ENCODE measurements at regions not wholly inside any gene's neighbourhood (a gene's known extent, or its start where the extent isn't known, plus 50 kb on each side); places are given as distances from the start of the nearest gene placed in this dataset.

- Mint-ChIP-seq H3K4me3 (no peak overlapping the region), H3K9me3 (peaks cover 0 to 4% of the 10 kb centered on the region in 2 experiments; a peak in 2 of 5 replicates), H3K4me1 (peaks cover 3% of the 10 kb centered on the region in 2 experiments; a peak in 1 of 4 replicates), H3K36me3 (ENCODE audit: insufficient read depth in 1 of 3, low read depth in 3 of 3) (no peaks in the 10 kb centered on the region), H3K27ac (no peak overlapping the region), H3K27me3 (ENCODE audit: low read depth) (no peaks in the 10 kb centered on the region)
- no peak overlapping the region for H2AK5ac ChIP-seq (ENCODE audit: insufficient read length, low read length)
- WGBS (ENCODE audit: extremely low coverage, insufficient read length, low lambda C conversion rate), result no CpG with 5 or more reads among the region's 1 CpG
- H2BK120ac ChIP-seq (ENCODE audit: low read depth, low read length, poor library complexity, severe bottlenecking), result no peak overlapping the region
- TF ChIP-seq CTCF (conservative IDR thresholded peaks at IDR 0.05), result no peak
- no peak overlapping the region for H2BK5ac ChIP-seq (ENCODE audit: insufficient read length, low read length)
- H2BK12ac ChIP-seq (ENCODE audit: insufficient read length, low read depth, low read length), result no peak overlapping the region
- H3K23ac ChIP-seq (ENCODE audit: insufficient read length, low read depth, low read length), result no peak overlapping the region
- no peaks in the 10 kb centered on the region for H4K20me1 ChIP-seq (ENCODE audit: control insufficient read depth, insufficient read depth, insufficient read length)
- no peak overlapping the region for H4K5ac ChIP-seq (ENCODE audit: insufficient read length, low read depth, low read length)
- H3K27me3 ChIP-seq (ENCODE audit: insufficient read depth, low read length), result no peaks in the 10 kb centered on the region
- H3K4me2 ChIP-seq (ENCODE audit: insufficient read depth, insufficient read length, low read length), result no peak overlapping the region
- H3K18ac ChIP-seq (ENCODE audit: insufficient read length, low read depth, low read length), result no peak overlapping the region
- no peak overlapping the region for H3K9ac ChIP-seq (ENCODE audit: extremely low read depth, insufficient read length, low read length)
- no peak for DNase-seq
- H3K9me3 ChIP-seq (ENCODE audit: control insufficient read depth, low read depth, low read length), result no peaks in the 10 kb centered on the region
- no peaks in the 10 kb centered on the region for H3K23me2 ChIP-seq (ENCODE audit: insufficient read length, low read depth, low read length, poor library complexity, severe bottlenecking)
- H3K4me1 ChIP-seq (ENCODE audit: insufficient read depth, low read length), result no peaks in the 10 kb centered on the region
- no peak overlapping the region for H3T11ph ChIP-seq (ENCODE audit: low read length)
- no peak overlapping the region for H4K91ac ChIP-seq (ENCODE audit: insufficient read length, low read depth, low read length)
- no peak overlapping the region for H3K14ac ChIP-seq (ENCODE audit: insufficient read depth, low read length)
- H3K79me1 ChIP-seq (ENCODE audit: insufficient read depth, low read depth, low read length, poor library complexity, severe bottlenecking), result no peaks in the 10 kb centered on the region
- H4K8ac ChIP-seq (replicated peaks; ENCODE audit: insufficient read length, low read depth, low read length), result no peak overlapping the region
- H2AFZ ChIP-seq (ENCODE audit: low read length), result no peak overlapping the region
- no peak overlapping the region for H2BK15ac ChIP-seq (ENCODE audit: low read depth, low read length)
- no peak overlapping the region for H2BK20ac ChIP-seq (ENCODE audit: low read depth, low read length, poor library complexity, severe bottlenecking)
- no peak overlapping the region for H3K4ac ChIP-seq (ENCODE audit: low read depth, low read length)
- no peak overlapping the region for H3K56ac ChIP-seq (ENCODE audit: insufficient read length, low read depth, low read length)
- H3K27ac ChIP-seq (ENCODE audit: insufficient read length, low read depth, low read length), result no peak overlapping the region
- no peaks in the 10 kb centered on the region for H3K79me2 ChIP-seq (ENCODE audit: insufficient read depth, low read length)
Observed at GRCh38 chr2:180307096-180307495, 300.0 kb upstream of the CWC22 start.

Data from H9 (cell line).